ENCODE measurements at regions not wholly inside any gene's neighbourhood (a gene's known extent, or its start where the extent isn't known, plus 50 kb on each side); places are given as distances from the start of the nearest gene placed in this dataset.
"Not testable (repeated sequence)": the region's sequence is repeated elsewhere in the genome, so short reads cannot be mapped to it uniquely, and the experiment has no call there.

DNA sequence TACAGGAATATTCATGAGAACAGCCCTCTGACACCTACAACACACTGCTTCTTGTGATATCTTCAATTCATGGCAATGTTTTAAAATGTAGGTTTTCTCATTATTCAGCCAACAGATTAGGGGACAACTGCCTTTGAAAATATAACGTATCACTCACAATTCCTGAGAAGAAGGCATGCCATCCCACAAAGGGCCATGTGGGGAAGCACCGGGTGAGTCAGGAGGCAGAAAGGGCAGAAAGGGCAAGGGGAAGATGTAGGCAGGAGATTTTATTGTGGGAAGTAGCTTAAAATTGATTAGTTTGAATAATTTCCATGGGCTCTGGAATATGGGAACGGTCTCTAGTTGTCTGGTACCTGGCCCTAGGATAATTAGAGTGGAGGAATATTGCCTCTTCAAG lies 165.7 kb downstream of the HHIPL2 start (continued):
- TF ChIP-seq ZNF324 (tag by site-specific recombination; IDR thresholded peaks at IDR 0.05), result no peak
- TF ChIP-seq ZNF449 (tag by site-specific recombination; IDR thresholded peaks at IDR 0.05), result no peak
- TF ChIP-seq HOXA7 (CRISPR knock-in tag; IDR thresholded peaks at IDR 0.05; ENCODE audit: borderline replicate concordance), result no peak
- no peak for TF ChIP-seq TCF7L2 (IDR thresholded peaks at IDR 0.05; ENCODE audit: borderline replicate concordance, low read depth, low read length)
- no peak for TF ChIP-seq ZNF544 (tag by site-specific recombination; IDR thresholded peaks at IDR 0.05)
- TF ChIP-seq ZNF548 (tag by site-specific recombination; IDR thresholded peaks at IDR 0.05), result no peak

GRCh38 chr1:222377428-222378088 lies 170.3 kb downstream of the HHIPL2 start:
- ChIA-PET CTCF (no interaction called here), POLR2A (no interaction called here)
- Histone ChIP-seq H3K27ac (ENCODE audit: extremely low read depth, low read depth, low read length) (no peak overlapping the region), H3K36me3 (ENCODE audit: control insufficient read depth in 2 of 2, insufficient read depth in 1 of 2, low read length in 2 of 2) (no peaks in the 10 kb centered on the region), H3K4me1 (ENCODE audit: control insufficient read depth, insufficient read depth, low read length) (no peaks in the 10 kb centered on the region), H3K9me3 (ENCODE audit: control insufficient read depth, insufficient read depth, low read depth, low read length) (no peaks in the 10 kb centered on the region), H3K4me3 (ENCODE audit: low read depth, low read length) (no peak overlapping the region)
- TF ChIP-seq SP7 (tag by site-specific recombination; IDR thresholded peaks at IDR 0.05), result no peak
- TF ChIP-seq ZNF311 (tag by site-specific recombination; IDR thresholded peaks at IDR 0.05; ENCODE audit: borderline replicate concordance), result no peak
- TF ChIP-seq KLF8 (tag by site-specific recombination; IDR thresholded peaks at IDR 0.05), result no peak
- TF ChIP-seq, protein P1, sequence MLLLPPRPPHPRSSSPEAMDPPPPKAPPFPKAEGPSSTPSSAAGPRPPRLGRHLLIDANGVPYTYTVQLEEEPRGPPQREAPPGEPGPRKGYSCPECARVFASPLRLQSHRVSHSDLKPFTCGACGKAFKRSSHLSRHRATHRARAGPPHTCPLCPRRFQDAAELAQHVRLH (tag by site-specific recombination; IDR thresholded peaks at IDR 0.05), result no peak
- TF ChIP-seq GLI4 (tag by site-specific recombination; IDR thresholded peaks at IDR 0.05), result no peak
- TF ChIP-seq, protein P2, sequence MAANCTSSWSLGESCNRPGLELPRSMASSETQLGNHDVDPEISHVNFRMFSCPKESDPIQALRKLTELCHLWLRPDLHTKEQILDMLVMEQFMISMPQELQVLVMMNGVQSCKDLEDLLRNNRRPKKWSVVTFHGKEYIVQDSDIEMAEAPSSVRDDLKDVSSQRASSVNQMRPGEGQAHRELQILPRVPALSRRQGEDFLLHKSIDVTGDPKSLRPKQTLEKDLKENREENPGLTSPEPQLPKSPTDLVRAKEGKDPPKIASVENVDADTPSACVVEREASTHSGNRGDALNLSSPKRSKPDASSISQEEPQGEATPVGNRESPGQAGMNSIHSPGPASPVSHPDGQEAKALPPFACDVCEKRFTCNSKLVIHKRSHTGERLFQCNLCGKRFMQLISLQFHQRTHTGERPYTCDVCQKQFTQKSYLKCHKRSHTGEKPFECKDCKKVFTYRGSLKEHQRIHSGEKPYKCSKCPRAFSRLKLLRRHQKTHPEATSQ (tag by site-specific recombination; IDR thresholded peaks at IDR 0.05), result no peak
- no peak for TF ChIP-seq ZNF660 (tag by site-specific recombination; IDR thresholded peaks at IDR 0.05)
- no peak for TF ChIP-seq ZFP3 (tag by site-specific recombination; IDR thresholded peaks at IDR 0.05; ENCODE audit: low read depth)
- TF ChIP-seq, protein P3, sequence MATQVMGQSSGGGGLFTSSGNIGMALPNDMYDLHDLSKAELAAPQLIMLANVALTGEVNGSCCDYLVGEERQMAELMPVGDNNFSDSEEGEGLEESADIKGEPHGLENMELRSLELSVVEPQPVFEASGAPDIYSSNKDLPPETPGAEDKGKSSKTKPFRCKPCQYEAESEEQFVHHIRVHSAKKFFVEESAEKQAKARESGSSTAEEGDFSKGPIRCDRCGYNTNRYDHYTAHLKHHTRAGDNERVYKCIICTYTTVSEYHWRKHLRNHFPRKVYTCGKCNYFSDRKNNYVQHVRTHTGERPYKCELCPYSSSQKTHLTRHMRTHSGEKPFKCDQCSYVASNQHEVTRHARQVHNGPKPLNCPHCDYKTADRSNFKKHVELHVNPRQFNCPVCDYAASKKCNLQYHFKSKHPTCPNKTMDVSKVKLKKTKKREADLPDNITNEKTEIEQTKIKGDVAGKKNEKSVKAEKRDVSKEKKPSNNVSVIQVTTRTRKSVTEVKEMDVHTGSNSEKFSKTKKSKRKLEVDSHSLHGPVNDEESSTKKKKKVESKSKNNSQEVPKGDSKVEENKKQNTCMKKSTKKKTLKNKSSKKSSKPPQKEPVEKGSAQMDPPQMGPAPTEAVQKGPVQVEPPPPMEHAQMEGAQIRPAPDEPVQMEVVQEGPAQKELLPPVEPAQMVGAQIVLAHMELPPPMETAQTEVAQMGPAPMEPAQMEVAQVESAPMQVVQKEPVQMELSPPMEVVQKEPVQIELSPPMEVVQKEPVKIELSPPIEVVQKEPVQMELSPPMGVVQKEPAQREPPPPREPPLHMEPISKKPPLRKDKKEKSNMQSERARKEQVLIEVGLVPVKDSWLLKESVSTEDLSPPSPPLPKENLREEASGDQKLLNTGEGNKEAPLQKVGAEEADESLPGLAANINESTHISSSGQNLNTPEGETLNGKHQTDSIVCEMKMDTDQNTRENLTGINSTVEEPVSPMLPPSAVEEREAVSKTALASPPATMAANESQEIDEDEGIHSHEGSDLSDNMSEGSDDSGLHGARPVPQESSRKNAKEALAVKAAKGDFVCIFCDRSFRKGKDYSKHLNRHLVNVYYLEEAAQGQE (tag by site-specific recombination; IDR thresholded peaks at IDR 0.05), result no peak
- TF ChIP-seq ZBTB1 (tag by site-specific recombination; IDR thresholded peaks at IDR 0.05), result no peak
- TF ChIP-seq ZBTB21 (tag by site-specific recombination; IDR thresholded peaks at IDR 0.05), result no peak
- TF ChIP-seq MEIS1 (CRISPR knock-in tag; IDR thresholded peaks at IDR 0.05; ENCODE audit: borderline replicate concordance), result no peak
- TF ChIP-seq ZNF510 (tag by site-specific recombination; IDR thresholded peaks at IDR 0.05; ENCODE audit: insufficient replicate concordance), result no peak
- TF ChIP-seq ZNF677 (tag by site-specific recombination; IDR thresholded peaks at IDR 0.05), result no peak

- H3K9me3 ChIP-seq (ENCODE audit: control insufficient read depth, insufficient read depth, low read depth, low read length); H3K4me3 ChIP-seq (ENCODE audit: low read depth, low read length); H3K27ac ChIP-seq (ENCODE audit: extremely low read depth, low read depth, low read length); H3K4me1 ChIP-seq (ENCODE audit: control insufficient read depth, insufficient read depth, low read length); H3K36me3 ChIP-seq (ENCODE audit: control insufficient read depth in 2 of 2, insufficient read depth in 1 of 2, low read length in 2 of 2); CTCF ChIA-PET; POLR2A ChIA-PET: not testable (repeated sequence)
Observed at GRCh38 chr1:222376791-222377190, 171.1 kb downstream of the HHIPL2 start.

Data from HEK293 (cell line).